GM23338 (cell line): ENCODE measurements at regions not wholly inside any gene's neighbourhood (a gene's known extent, or its start where the extent isn't known, plus 50 kb on each side); places are given as distances from the start of the nearest gene placed in this dataset.

Experiments
- ATAC-seq: fragments of 200-7000 bp; cut with Tn5 transposase; 3 replicates; pipeline ENCODE4 v1.9.1; 2020
- DNase-seq: peaks from one replicate; pipeline ENCODE4 v3.0.0-alpha.2; 2015; ENCODE audit warnings: low spot score
- H2AFZ ChIP-seq: fragments of 200-600 bp; sonication (generic); 2 replicates; pipeline ENCODE4 v1.8.0; 2016; ENCODE audit warnings: antibody characterized with exemption, mild to moderate bottlenecking, moderate library complexity
- H3F3A ChIP-seq: fragments of 200-600 bp; sonication (generic); replicated peaks from 2 replicates; pipeline ENCODE4 v1.8.0; 2017; ENCODE audit warnings: antibody characterized with exemption, mixed run types, low read depth
- H3K27ac ChIP-seq: fragments of 200-600 bp; sonication (generic); 2 replicates; pipeline ENCODE4 v1.6.1; 2016; ENCODE audit warnings: low read depth
- H3K27me3 ChIP-seq: fragments of 200-600 bp; sonication (generic); 2 replicates; pipeline ENCODE4 v1.8.0; 2016; ENCODE audit warnings: mild to moderate bottlenecking, mixed run types, moderate library complexity; ENCODE audit not compliant: insufficient read depth
- H3K36me3 ChIP-seq: fragments of 200-600 bp; sonication (generic); 2 replicates; pipeline ENCODE4 v1.8.0; 2016; ENCODE audit warnings: mild to moderate bottlenecking; ENCODE audit not compliant: insufficient read depth
- H3K4me1 ChIP-seq: fragments of 200-600 bp; sonication (generic); 2 replicates; pipeline ENCODE4 v1.8.0; 2016; ENCODE audit warnings: mild to moderate bottlenecking, moderate library complexity; ENCODE audit not compliant: insufficient read depth
- H3K4me2 ChIP-seq: fragments of 200-600 bp; sonication (generic); 2 replicates; pipeline ENCODE4 v1.7.1; 2017; ENCODE audit warnings: mixed run types
- H3K4me3 ChIP-seq: fragments of 200-600 bp; sonication (generic); 2 replicates; pipeline ENCODE4 v1.6.1; 2016; ENCODE audit warnings: mixed run types
- H3K79me2 ChIP-seq: fragments of 200-600 bp; sonication (generic); replicated peaks from 2 replicates; pipeline ENCODE4 v1.8.0; 2017; ENCODE audit warnings: mild to moderate bottlenecking; ENCODE audit not compliant: insufficient read depth
- H3K9me2 ChIP-seq: fragments of 200-600 bp; sonication (generic); 2 replicates; pipeline ENCODE4 v1.8.0; 2017; ENCODE audit not compliant: insufficient read depth
- H4K20me1 ChIP-seq: fragments of 200-600 bp; sonication (generic); replicated peaks from 2 replicates; pipeline ENCODE4 v1.8.0; 2017; ENCODE audit warnings: mild to moderate bottlenecking; ENCODE audit not compliant: insufficient read depth
- H3K27ac Mint-ChIP-seq: 2 replicates; pipeline ENCODE4 v1.8.0; 2020; ENCODE audit warnings: inconsistent platforms, mild to moderate bottlenecking, moderate library complexity, mixed read lengths
- H3K27me3 Mint-ChIP-seq: 3 replicates; pipeline ENCODE4 v1.8.0; 2022; ENCODE audit warnings: low read depth, mild to moderate bottlenecking, moderate library complexity, mixed read lengths, inconsistent platforms; ENCODE audit not compliant: insufficient read depth, poor library complexity
- H3K36me3 Mint-ChIP-seq: 3 replicates; pipeline ENCODE4 v1.8.0; 2021; ENCODE audit warnings: low read depth, mild to moderate bottlenecking, inconsistent platforms, moderate library complexity, mixed read lengths
- H3K4me1 Mint-ChIP-seq: 3 replicates; pipeline ENCODE4 v1.8.0; 2020; ENCODE audit warnings: mild to moderate bottlenecking, inconsistent platforms, mixed read lengths
- H3K4me3 Mint-ChIP-seq: 3 replicates; pipeline ENCODE4 v1.8.0; 2021; ENCODE audit warnings: moderate library complexity, mild to moderate bottlenecking, inconsistent platforms, mixed read lengths
- H3K9me3 Mint-ChIP-seq: 3 replicates; pipeline ENCODE4 v1.8.0; 2020; ENCODE audit warnings: moderate library complexity, mild to moderate bottlenecking, inconsistent platforms, mixed read lengths
- CREB1 ChIP-seq: fragments of 250-450 bp; sonication (Bioruptor Pico); IDR thresholded peaks from 2 replicates; pipeline ENCODE4 v1.5.0; 2020; ENCODE audit warnings: low read depth, mild to moderate bottlenecking, moderate library complexity
- CTCF ChIP-seq, 2 experiments: fragments of 200-600 bp in 1 of 2; sonication (generic) in 1 of 2; conservative IDR thresholded peaks; 2 replicates each; pipeline versions ENCODE4 v1.5.1 to v1.6.1; 2016 to 2017; ENCODE audit warnings: antibody characterized with exemption in 2 of 2, low read depth in 2 of 2, mild to moderate bottlenecking in 2 of 2, moderate library complexity in 1 of 2
- ETS1 ChIP-seq: IDR thresholded peaks from 2 replicates; pipeline ENCODE4 v1.6.1; 2016; ENCODE audit warnings: antibody characterized with exemption
- JUNB ChIP-seq: IDR thresholded peaks from one replicate; pipeline ENCODE4 v1.6.1; 2016; ENCODE audit warnings: antibody characterized with exemption; ENCODE audit not compliant: unreplicated experiment
- NANOG ChIP-seq: IDR thresholded peaks from 2 replicates; pipeline ENCODE4 v1.6.1; 2016; ENCODE audit warnings: antibody characterized with exemption, borderline replicate concordance
- POLR2AphosphoS5 ChIP-seq: IDR thresholded peaks from 2 replicates; pipeline ENCODE4 v1.6.1; 2016; ENCODE audit warnings: antibody characterized with exemption, low read depth
- REST ChIP-seq: IDR thresholded peaks from one replicate; pipeline ENCODE4 v1.6.1; 2018; ENCODE audit warnings: antibody characterized with exemption; ENCODE audit not compliant: unreplicated experiment
- ZNF331 ChIP-seq: fragments of 250-450 bp; sonication (Bioruptor Pico); IDR thresholded peaks from 2 replicates; pipeline ENCODE4 v1.5.0; 2020; ENCODE audit warnings: low read depth, mild to moderate bottlenecking, moderate library complexity
- ZNF462 ChIP-seq: fragments of 250-450 bp; sonication (Bioruptor Pico); IDR thresholded peaks from 2 replicates; pipeline ENCODE4 v1.5.0; 2020; ENCODE audit warnings: mild to moderate bottlenecking, moderate library complexity

- H3K9me2 ChIP-seq, result no peaks in the 10 kb centered on the region
- H3K4me3 ChIP-seq, result no peak overlapping the region
- DNase-seq (no peak), ATAC-seq (no peak)
- no peaks in the 10 kb centered on the region for H4K20me1 ChIP-seq
- Mint-ChIP-seq H3K9me3 (no peaks in the 10 kb centered on the region), H3K27me3 (no peaks in the 10 kb centered on the region), H3K4me1 (peaks cover 8% of the 10 kb centered on the region), H3K4me3 (no peak overlapping the region), H3K36me3 (no peaks in the 10 kb centered on the region), H3K27ac (no peak overlapping the region)
- no peaks in the 10 kb centered on the region for H3K79me2 ChIP-seq
- H3F3A ChIP-seq, result no peaks in the 10 kb centered on the region
- H2AFZ ChIP-seq, result no peak overlapping the region
- no peaks in the 10 kb centered on the region for H3K4me1 ChIP-seq
- no peaks in the 10 kb centered on the region for H3K27me3 ChIP-seq
- H3K27ac ChIP-seq, result no peak overlapping the region
- H3K36me3 ChIP-seq, result no peaks in the 10 kb centered on the region
- TF ChIP-seq JUNB, result no peak
- TF ChIP-seq REST, result no peak
- no peak for TF ChIP-seq CREB1 (CRISPR knock-in tag)
- TF ChIP-seq POLR2AphosphoS5, result no peak
- TF ChIP-seq ETS1, result no peak
- no peak for TF ChIP-seq NANOG
- TF ChIP-seq ZNF462 (CRISPR knock-in tag), result no peak
- no peak for TF ChIP-seq CTCF (conservative IDR thresholded peaks at IDR 0.05; ENCODE audit: low read depth in 2 of 2)
- no peak for TF ChIP-seq ZNF331 (CRISPR knock-in tag)
- H3K4me2 ChIP-seq, result no peak overlapping the region
Observed at GRCh38 chr7:25658375-25658774, 430.1 kb upstream of the NPVF start.
